ENCODE measurements at regions not wholly inside any gene's neighbourhood (a gene's known extent, or its start where the extent isn't known, plus 50 kb on each side); places are given as distances from the start of the nearest gene placed in this dataset.

GRCh38 chr18:75133721-75134610 lies 75.0 kb downstream of the PTGR3 start:
- 92 to 93% methylated on average over 16 to 27 of the region's 28 CpGs for WGBS, 2 donors
- Histone ChIP-seq H3K4me1 (peaks cover 0 to 7% of the 10 kb centered on the region in 2 donors), H3K9me3 (no peaks in the 10 kb centered on the region), H3K36me3 (no peaks in the 10 kb centered on the region), H3K27me3 (no peaks in the 10 kb centered on the region), H3K27ac (no peak overlapping the region), H3K4me3 (replicated peaks in 1 of 3) (no peak overlapping the region)
- DNase-seq = no peak
- TF ChIP-seq POLR2A (IDR thresholded peaks at IDR 0.05) = no peak
- intact Hi-C loops (cut with DNase I) = no loop called here

GRCh38 chr18:75132931-75133525 lies 75.9 kb downstream of the PTGR3 start:
- Histone ChIP-seq H3K4me3 (replicated peaks in 1 of 3) (no peak overlapping the region), H3K36me3 (no peaks in the 10 kb centered on the region), H3K4me1 (peaks cover 0 to 7% of the 10 kb centered on the region in 2 donors), H3K27me3 (no peaks in the 10 kb centered on the region), H3K9me3 (no peaks in the 10 kb centered on the region), H3K27ac (no peak overlapping the region)
- WGBS, 2 donors = 65 to 67% methylated on average over 13 of the region's 13 CpGs
- intact Hi-C loops (cut with DNase I) = no loop called here
- TF ChIP-seq CTCF (IDR thresholded peaks at IDR 0.05) = no peak
- TF ChIP-seq POLR2A (IDR thresholded peaks at IDR 0.05) = no peak
- peak; percentile 55 to 74 for DNase-seq

- no peaks in the 10 kb centered on the region for H3K36me3 ChIP-seq
- no peaks in the 10 kb centered on the region for H3K27me3 ChIP-seq
- no peak overlapping the region for H3K27ac ChIP-seq
- H3K9me3 ChIP-seq = no peaks in the 10 kb centered on the region
- TF ChIP-seq POLR2A (IDR thresholded peaks at IDR 0.05) = no peak
- no peak for TF ChIP-seq CTCF (IDR thresholded peaks at IDR 0.05)
- no peak for DNase-seq
- 95% methylated on average over 27 of the region's 27 CpGs for WGBS, 2 donors
- intact Hi-C loops (cut with DNase I) = no loop called here
- H3K4me1 ChIP-seq = peaks cover 0 to 7% of the 10 kb centered on the region in 2 donors
- H3K4me3 ChIP-seq (replicated peaks in 1 of 3) = no peak overlapping the region
These were observed 76.7 kb downstream of the PTGR3 start for GRCh38 chr18:75132098-75132870.

DNA sequence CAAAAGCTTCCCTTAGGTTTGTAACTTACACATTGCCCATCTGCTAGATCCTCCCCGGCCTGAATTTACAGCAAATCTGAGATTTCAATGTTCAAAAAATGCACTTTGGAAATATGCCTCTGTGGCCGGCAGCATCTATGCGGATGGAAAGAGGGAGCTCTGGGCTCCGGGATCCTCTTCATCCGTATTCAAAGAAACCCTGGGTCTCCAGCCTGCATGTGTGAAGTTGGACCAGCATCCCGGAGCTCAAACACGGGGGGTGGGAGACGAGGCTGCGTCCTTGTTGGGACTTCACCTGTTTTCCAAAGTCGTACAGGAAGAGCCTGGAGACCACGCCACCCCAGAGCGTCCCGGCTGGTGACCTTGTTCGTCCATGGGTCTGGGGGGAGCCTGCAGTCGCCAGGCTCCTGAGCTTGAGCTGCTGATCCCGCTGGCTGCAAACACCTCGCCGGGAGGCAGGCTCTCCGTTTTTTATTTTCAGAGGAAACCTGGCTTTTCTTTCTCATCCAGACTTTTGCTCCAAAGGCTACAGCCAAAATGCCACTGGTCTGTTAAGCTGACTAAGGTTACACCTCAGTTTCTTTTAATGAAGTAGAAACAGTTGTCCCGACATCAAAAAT lies 77.4 kb downstream of the PTGR3 start:
- Histone ChIP-seq H3K36me3 (no peaks in the 10 kb centered on the region), H3K9me3 (no peaks in the 10 kb centered on the region), H3K27me3 (no peaks in the 10 kb centered on the region), H3K27ac (no peak overlapping the region), H3K4me1 (peaks cover 0 to 7% of the 10 kb centered on the region in 2 donors), H3K4me3 (replicated peaks in 1 of 3) (no peak overlapping the region)
- intact Hi-C loops (cut with DNase I) = no loop called here
- TF ChIP-seq CTCF (IDR thresholded peaks at IDR 0.05) = no peak
- no peak for TF ChIP-seq POLR2A (IDR thresholded peaks at IDR 0.05)
- no peak for DNase-seq
- WGBS, 2 donors = 52 to 67% methylated on average over 20 of the region's 20 CpGs

DNA sequence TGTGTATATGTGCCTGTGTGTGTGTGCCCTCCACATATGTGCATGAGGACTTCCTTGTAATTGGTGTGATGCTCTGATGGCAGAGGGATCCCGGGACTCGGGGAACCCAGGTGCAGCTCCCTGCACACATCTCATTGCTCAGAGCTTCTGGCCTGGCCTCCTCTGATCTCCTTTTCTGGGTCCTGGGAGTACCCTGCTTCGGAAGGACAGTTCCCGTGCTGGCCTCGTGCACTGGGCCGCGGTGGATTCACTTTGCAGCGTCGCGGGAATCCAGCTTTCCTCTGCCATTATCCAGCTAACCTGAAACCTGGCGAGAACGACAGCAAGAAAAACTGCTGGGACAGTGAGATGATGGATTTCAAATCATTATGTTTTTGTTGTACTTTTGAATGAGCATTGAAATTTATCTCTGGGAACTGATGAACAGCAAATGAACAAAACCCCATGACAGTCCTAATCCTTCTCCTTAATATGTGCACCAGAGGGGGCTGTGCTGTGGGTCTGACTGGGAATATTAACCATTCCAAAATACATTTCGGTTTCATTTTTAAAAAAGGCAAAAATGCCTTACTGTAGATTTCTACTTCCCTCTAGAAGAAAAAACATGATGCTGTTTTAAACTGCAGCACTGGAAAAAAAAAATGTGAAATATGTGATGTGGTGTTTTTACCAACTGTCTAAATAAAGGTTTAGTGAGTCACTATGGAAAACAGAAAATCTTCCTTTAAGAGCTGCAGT lies 78.2 kb downstream of the PTGR3 start:
- DNase-seq = no peak
- Histone ChIP-seq H3K27me3 (no peaks in the 10 kb centered on the region), H3K4me3 (replicated peaks in 1 of 3) (no peak overlapping the region), H3K4me1 (peaks cover 0 to 7% of the 10 kb centered on the region in 2 donors), H3K27ac (no peak overlapping the region), H3K36me3 (no peaks in the 10 kb centered on the region), H3K9me3 (no peaks in the 10 kb centered on the region)
- 78 to 80% methylated on average over 13 of the region's 13 CpGs for WGBS, 2 donors
- intact Hi-C loops (cut with DNase I) = no loop called here
- TF ChIP-seq CTCF (IDR thresholded peaks at IDR 0.05) (no peak), POLR2A (IDR thresholded peaks at IDR 0.05) (no peak)
